ENCODE measurements at regions not wholly inside any gene's neighbourhood (a gene's known extent, or its start where the extent isn't known, plus 50 kb on each side); places are given as distances from the start of the nearest gene placed in this dataset.
"Not testable (repeated sequence)": the region's sequence is repeated elsewhere in the genome, so short reads cannot be mapped to it uniquely, and the experiment has no call there.

GRCh38 chr5:91566012-91566411 is 182.9 kb upstream of the ARRDC3 start:
- not testable (repeated sequence) for H3K36me3 ChIP-seq (ENCODE audit: control insufficient read depth, insufficient read depth, low read length); H3K9ac ChIP-seq (ENCODE audit: low read depth, low read length); H3K4me1 ChIP-seq (ENCODE audit: control insufficient read depth, insufficient read depth, low read length); H3K4me3 ChIP-seq (ENCODE audit: low read depth, low read length); H3K9me3 ChIP-seq (ENCODE audit: control insufficient read depth, insufficient read depth, low read length); H3K27ac ChIP-seq (ENCODE audit: low read depth, low read length); H3K27me3 ChIP-seq (ENCODE audit: control insufficient read depth, insufficient read depth, low read length)

- Histone ChIP-seq H3K4me3 (ENCODE audit: low read depth, low read length) (no peak overlapping the region), H3K36me3 (ENCODE audit: control insufficient read depth, insufficient read depth, low read length) (no peaks in the 10 kb centered on the region), H3K9me3 (ENCODE audit: control insufficient read depth, insufficient read depth, low read length) (peaks cover 3% of the 10 kb centered on the region; the same call in 1 of the 2 replicates), H3K4me1 (ENCODE audit: control insufficient read depth, insufficient read depth, low read length) (no peaks in the 10 kb centered on the region), H3K27ac (ENCODE audit: low read depth, low read length) (no peak overlapping the region), H3K27me3 (ENCODE audit: control insufficient read depth, insufficient read depth, low read length) (no peaks in the 10 kb centered on the region), H3K9ac (ENCODE audit: low read depth, low read length) (no peak overlapping the region)
Measured at GRCh38 chr5:91562922-91563321, 179.8 kb upstream of the ARRDC3 start.

DNA sequence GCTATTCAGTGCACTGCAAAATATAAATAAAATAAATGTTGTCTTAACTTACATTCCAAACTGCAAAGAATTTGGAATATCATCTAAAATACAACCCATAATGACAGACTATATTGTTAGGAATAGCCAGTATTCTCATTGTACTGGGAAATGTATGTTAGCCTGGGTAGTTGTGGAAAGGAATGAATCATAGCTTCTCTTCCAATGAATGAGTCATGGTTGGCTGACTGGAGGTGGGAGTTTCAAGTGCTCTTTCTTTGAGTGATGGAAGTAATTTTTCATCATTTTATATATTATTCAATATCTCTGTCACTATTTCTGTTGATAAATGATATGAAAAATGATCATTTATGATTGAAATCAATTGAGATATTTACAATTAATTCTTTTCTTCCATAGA is 158.6 kb upstream of the ARRDC3 start:
- Histone ChIP-seq H3K9me3 (ENCODE audit: control insufficient read depth, insufficient read depth, low read length) (no peaks in the 10 kb centered on the region), H3K4me1 (ENCODE audit: control insufficient read depth, insufficient read depth, low read length) (no peaks in the 10 kb centered on the region)

DNA sequence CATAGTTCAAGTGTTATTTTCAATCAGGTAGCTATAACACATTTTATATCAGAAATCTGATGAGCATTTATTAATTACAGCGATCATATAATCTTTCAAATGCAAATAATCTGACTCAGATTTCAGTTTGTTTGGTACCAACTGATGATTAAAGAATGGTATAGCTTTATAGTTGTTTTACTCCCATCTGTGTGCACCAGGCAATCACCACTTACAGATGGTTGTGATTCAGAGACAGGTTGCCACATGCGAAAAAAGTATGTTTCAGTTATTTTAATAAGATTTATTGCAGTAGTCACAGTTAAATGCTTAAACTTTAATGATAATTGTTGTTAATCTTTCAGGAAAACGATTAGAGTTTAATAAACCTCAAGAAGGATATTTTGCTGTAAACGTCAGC is 155.1 kb upstream of the ARRDC3 start:
- H3K27me3 ChIP-seq (ENCODE audit: control insufficient read depth, insufficient read depth, low read length) = no peaks in the 10 kb centered on the region
- H3K4me1 ChIP-seq (ENCODE audit: control insufficient read depth, insufficient read depth, low read length) = no peaks in the 10 kb centered on the region
- no peaks in the 10 kb centered on the region for H3K36me3 ChIP-seq (ENCODE audit: control insufficient read depth, insufficient read depth, low read length)
- no peaks in the 10 kb centered on the region for H3K9me3 ChIP-seq (ENCODE audit: control insufficient read depth, insufficient read depth, low read length)
- no peak overlapping the region for H3K4me3 ChIP-seq (ENCODE audit: low read depth, low read length)
- H3K27ac ChIP-seq (ENCODE audit: low read depth, low read length) = no peak overlapping the region
- no peak overlapping the region for H3K9ac ChIP-seq (ENCODE audit: low read depth, low read length)

More for the DNA sequence above, 158.6 kb upstream of the ARRDC3 start:
- Histone ChIP-seq H3K9ac (ENCODE audit: low read depth, low read length) (no peak overlapping the region), H3K27ac (ENCODE audit: low read depth, low read length) (no peak overlapping the region), H3K27me3 (ENCODE audit: control insufficient read depth, insufficient read depth, low read length) (no peaks in the 10 kb centered on the region), H3K36me3 (ENCODE audit: control insufficient read depth, insufficient read depth, low read length) (no peaks in the 10 kb centered on the region), H3K4me3 (ENCODE audit: low read depth, low read length) (no peak overlapping the region)

- Histone ChIP-seq H3K9me3 (ENCODE audit: control insufficient read depth, insufficient read depth, low read length) (no peaks in the 10 kb centered on the region), H3K27ac (ENCODE audit: low read depth, low read length) (no peak overlapping the region), H3K4me1 (ENCODE audit: control insufficient read depth, insufficient read depth, low read length) (no peaks in the 10 kb centered on the region), H3K36me3 (ENCODE audit: control insufficient read depth, insufficient read depth, low read length) (no peaks in the 10 kb centered on the region), H3K27me3 (ENCODE audit: control insufficient read depth, insufficient read depth, low read length) (no peaks in the 10 kb centered on the region), H3K4me3 (ENCODE audit: low read depth, low read length) (no peak overlapping the region), H3K9ac (ENCODE audit: low read depth, low read length) (no peak overlapping the region)
Measured at GRCh38 chr5:91535499-91535898, 152.4 kb upstream of the ARRDC3 start.

- H3K27ac ChIP-seq (ENCODE audit: low read depth, low read length) = no peak overlapping the region
- H3K27me3 ChIP-seq (ENCODE audit: control insufficient read depth, insufficient read depth, low read length) = no peaks in the 10 kb centered on the region
- no peak overlapping the region for H3K9ac ChIP-seq (ENCODE audit: low read depth, low read length)
- no peaks in the 10 kb centered on the region for H3K9me3 ChIP-seq (ENCODE audit: control insufficient read depth, insufficient read depth, low read length)
- H3K4me1 ChIP-seq (ENCODE audit: control insufficient read depth, insufficient read depth, low read length) = no peaks in the 10 kb centered on the region
- no peaks in the 10 kb centered on the region for H3K36me3 ChIP-seq (ENCODE audit: control insufficient read depth, insufficient read depth, low read length)
- H3K4me3 ChIP-seq (ENCODE audit: low read depth, low read length) = no peak overlapping the region
Measured at GRCh38 chr5:91534332-91534731, 151.2 kb upstream of the ARRDC3 start.

DNA sequence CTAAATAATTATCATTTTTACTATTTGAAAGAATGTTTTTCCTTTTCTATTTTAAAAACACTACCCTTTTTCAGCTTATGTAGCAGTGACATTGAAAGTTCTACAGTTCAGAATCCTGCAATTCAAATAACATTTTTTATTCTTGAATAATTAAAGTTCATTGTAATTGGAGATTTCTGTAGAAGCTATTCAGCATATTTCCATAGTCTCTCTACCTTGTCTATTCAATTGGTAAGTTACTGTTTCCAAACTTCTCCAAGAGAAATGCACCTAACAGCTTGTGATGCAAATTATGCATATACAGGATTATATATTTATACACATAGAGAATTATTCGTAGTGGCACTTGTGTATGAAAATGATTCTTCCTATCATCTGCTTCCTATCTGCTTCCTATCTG is 149.7 kb upstream of the ARRDC3 start:
- no peak overlapping the region for H3K4me3 ChIP-seq (ENCODE audit: low read depth, low read length)
- no peaks in the 10 kb centered on the region for H3K36me3 ChIP-seq (ENCODE audit: control insufficient read depth, insufficient read depth, low read length)
- H3K27ac ChIP-seq (ENCODE audit: low read depth, low read length) = no peak overlapping the region
- no peaks in the 10 kb centered on the region for H3K27me3 ChIP-seq (ENCODE audit: control insufficient read depth, insufficient read depth, low read length)
- no peaks in the 10 kb centered on the region for H3K9me3 ChIP-seq (ENCODE audit: control insufficient read depth, insufficient read depth, low read length)
- no peak overlapping the region for H3K9ac ChIP-seq (ENCODE audit: low read depth, low read length)
- H3K4me1 ChIP-seq (ENCODE audit: control insufficient read depth, insufficient read depth, low read length) = no peaks in the 10 kb centered on the region

DNA sequence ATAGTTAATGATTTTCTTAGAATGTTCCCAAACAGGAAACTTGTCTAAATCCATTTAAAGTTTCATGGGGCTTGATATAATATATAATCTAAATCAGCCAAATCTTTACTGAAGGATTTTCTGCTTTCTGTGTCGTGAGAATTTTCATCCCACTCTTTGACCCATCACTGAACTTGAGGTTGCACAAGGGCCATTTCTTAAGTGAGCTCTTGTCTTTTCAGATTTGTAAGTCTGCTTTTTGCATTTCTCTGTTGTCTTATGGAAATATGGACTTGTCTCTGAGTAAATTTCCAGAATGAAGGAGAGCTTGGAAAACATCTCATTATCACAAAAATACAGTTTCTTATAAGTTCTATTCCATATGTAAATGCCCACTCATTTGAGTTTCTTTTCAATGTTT is 149.2 kb upstream of the ARRDC3 start:
- no peak overlapping the region for H3K9ac ChIP-seq (ENCODE audit: low read depth, low read length)
- no peak overlapping the region for H3K27ac ChIP-seq (ENCODE audit: low read depth, low read length)
- no peak overlapping the region for H3K4me3 ChIP-seq (ENCODE audit: low read depth, low read length)
- no peaks in the 10 kb centered on the region for H3K9me3 ChIP-seq (ENCODE audit: control insufficient read depth, insufficient read depth, low read length)
- no peaks in the 10 kb centered on the region for H3K36me3 ChIP-seq (ENCODE audit: control insufficient read depth, insufficient read depth, low read length)
- H3K27me3 ChIP-seq (ENCODE audit: control insufficient read depth, insufficient read depth, low read length) = no peaks in the 10 kb centered on the region
- H3K4me1 ChIP-seq (ENCODE audit: control insufficient read depth, insufficient read depth, low read length) = no peaks in the 10 kb centered on the region

DNA sequence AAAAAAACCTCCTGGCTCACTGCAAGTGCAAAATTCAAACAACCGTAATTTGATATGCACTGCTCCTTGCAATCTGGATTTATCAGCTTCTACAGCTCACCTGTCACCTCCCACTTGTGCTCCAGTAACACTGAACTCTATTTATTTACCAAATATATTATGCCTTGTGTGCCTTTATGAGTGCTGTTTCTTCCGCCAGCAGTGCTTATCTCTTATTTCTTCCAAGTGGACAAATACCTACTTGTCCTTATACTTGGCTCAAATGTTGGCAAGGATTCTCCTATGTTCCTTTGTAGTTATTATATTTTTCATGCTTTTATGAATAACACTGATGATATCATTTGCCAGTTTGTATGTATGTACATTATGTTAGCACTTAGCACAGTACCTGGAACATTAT is 145.7 kb upstream of the ARRDC3 start:
- H3K4me1 ChIP-seq (ENCODE audit: control insufficient read depth, insufficient read depth, low read length) = no peaks in the 10 kb centered on the region
- no peak overlapping the region for H3K4me3 ChIP-seq (ENCODE audit: low read depth, low read length)
- H3K36me3 ChIP-seq (ENCODE audit: control insufficient read depth, insufficient read depth, low read length) = no peaks in the 10 kb centered on the region
- H3K9ac ChIP-seq (ENCODE audit: low read depth, low read length) = no peak overlapping the region
- H3K27ac ChIP-seq (ENCODE audit: low read depth, low read length) = no peak overlapping the region
- no peaks in the 10 kb centered on the region for H3K27me3 ChIP-seq (ENCODE audit: control insufficient read depth, insufficient read depth, low read length)
- no peaks in the 10 kb centered on the region for H3K9me3 ChIP-seq (ENCODE audit: control insufficient read depth, insufficient read depth, low read length)

DNA sequence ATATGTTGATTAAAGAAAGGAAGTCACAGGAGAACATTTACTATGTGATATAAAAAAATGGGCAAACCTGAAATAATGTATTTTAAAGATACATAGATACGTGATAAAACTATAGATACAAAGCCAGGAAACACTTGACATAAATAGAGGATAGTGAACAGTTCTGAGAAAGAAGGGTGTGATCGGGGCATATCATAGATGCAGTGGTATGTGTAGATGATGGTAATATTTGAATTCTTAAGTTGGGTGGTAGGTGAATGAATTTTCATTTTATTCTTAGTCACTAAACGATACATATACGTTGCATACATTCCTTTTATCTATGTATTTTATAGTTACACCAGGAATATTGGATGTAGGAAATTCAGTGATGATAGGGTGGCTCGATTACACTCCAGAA is 138.7 kb upstream of the ARRDC3 start:
- H3K4me3 ChIP-seq (ENCODE audit: low read depth, low read length) = no peak overlapping the region
- no peaks in the 10 kb centered on the region for H3K4me1 ChIP-seq (ENCODE audit: control insufficient read depth, insufficient read depth, low read length)
- no peak overlapping the region for H3K9ac ChIP-seq (ENCODE audit: low read depth, low read length)
- no peaks in the 10 kb centered on the region for H3K27me3 ChIP-seq (ENCODE audit: control insufficient read depth, insufficient read depth, low read length)
- H3K9me3 ChIP-seq (ENCODE audit: control insufficient read depth, insufficient read depth, low read length) = no peaks in the 10 kb centered on the region
- H3K27ac ChIP-seq (ENCODE audit: low read depth, low read length) = no peak overlapping the region
- no peaks in the 10 kb centered on the region for H3K36me3 ChIP-seq (ENCODE audit: control insufficient read depth, insufficient read depth, low read length)

DNA sequence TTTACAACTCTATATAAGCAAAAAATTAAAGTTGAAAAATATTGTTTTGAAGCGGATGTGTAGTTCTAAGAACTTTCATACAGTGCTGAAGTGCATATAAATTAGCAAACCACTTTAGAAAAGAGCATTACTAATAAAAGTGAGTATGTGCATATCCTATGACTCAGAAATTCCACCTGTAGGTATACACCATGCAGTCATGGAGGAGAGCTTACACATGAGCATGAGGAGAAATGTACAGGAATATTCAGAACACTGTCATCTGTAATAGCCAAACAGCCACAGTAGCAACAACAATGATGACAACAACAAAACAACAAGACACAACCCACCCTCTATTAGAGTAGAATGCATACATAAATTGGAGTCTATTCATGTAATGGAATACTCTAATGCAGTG is 138.2 kb upstream of the ARRDC3 start:
- H3K36me3 ChIP-seq (ENCODE audit: control insufficient read depth, insufficient read depth, low read length) = no peaks in the 10 kb centered on the region
- H3K27me3 ChIP-seq (ENCODE audit: control insufficient read depth, insufficient read depth, low read length) = no peaks in the 10 kb centered on the region
- H3K27ac ChIP-seq (ENCODE audit: low read depth, low read length) = no peak overlapping the region
- no peak overlapping the region for H3K4me3 ChIP-seq (ENCODE audit: low read depth, low read length)
- H3K9me3 ChIP-seq (ENCODE audit: control insufficient read depth, insufficient read depth, low read length) = no peaks in the 10 kb centered on the region
- no peaks in the 10 kb centered on the region for H3K4me1 ChIP-seq (ENCODE audit: control insufficient read depth, insufficient read depth, low read length)
- H3K9ac ChIP-seq (ENCODE audit: low read depth, low read length) = no peak overlapping the region

DNA sequence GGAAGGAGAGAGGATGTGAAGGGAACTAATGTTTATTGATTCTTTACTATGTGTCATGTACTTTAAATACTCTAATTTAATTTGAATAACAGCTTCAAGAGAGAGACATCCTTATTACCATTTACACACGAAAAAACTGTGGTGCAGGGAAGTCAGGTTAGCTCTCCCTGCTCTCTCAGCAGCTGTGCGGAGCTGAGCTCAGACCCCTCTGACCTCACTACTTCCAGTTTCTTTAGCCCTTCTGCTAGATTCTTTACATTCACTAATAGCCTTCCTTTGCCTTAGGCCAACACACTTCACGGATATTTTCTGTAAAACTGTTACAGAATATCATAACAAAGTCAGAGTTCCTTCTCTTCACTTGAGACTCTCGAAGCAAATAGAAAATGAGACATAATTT is 131.3 kb upstream of the ARRDC3 start:
- Histone ChIP-seq H3K27ac (ENCODE audit: low read depth, low read length) (no peak overlapping the region), H3K27me3 (ENCODE audit: control insufficient read depth, insufficient read depth, low read length) (no peaks in the 10 kb centered on the region), H3K9ac (ENCODE audit: low read depth, low read length) (no peak overlapping the region), H3K36me3 (ENCODE audit: control insufficient read depth, insufficient read depth, low read length) (no peaks in the 10 kb centered on the region), H3K9me3 (ENCODE audit: control insufficient read depth, insufficient read depth, low read length) (no peaks in the 10 kb centered on the region), H3K4me1 (ENCODE audit: control insufficient read depth, insufficient read depth, low read length) (no peaks in the 10 kb centered on the region), H3K4me3 (ENCODE audit: low read depth, low read length) (no peak overlapping the region)

All from HUES48 (cell line).